HepG2 (cell line): ENCODE measurements at regions not wholly inside any gene's neighbourhood (a gene's known extent, or its start where the extent isn't known, plus 50 kb on each side); places are given as distances from the start of the nearest gene placed in this dataset.

Experiments used
- ATAC-seq: fragments of 200-7000 bp; cut with Tn5 transposase; 3 replicates; pipeline ENCODE4 v1.9.1; 2020; ENCODE audit warnings: mild to moderate bottlenecking, moderate library complexity
- BruUV-seq: library from RNA; stranded (reverse); fragments of 400-500 nt; replicated peaks from 2 replicates; lab custom pipeline; 2021; lab: Mats Ljungman, UMichigan
- CTCF ChIA-PET: fragments of 300-600 bp; formaldehyde crosslinking; extraction: SDS; loops from one replicate; lab custom pipeline; 2021; ENCODE audit warnings: low total read pairs, inconsistent platforms, low intra/inter-chr PET ratio; lab: Yijun Ruan, JAX
- POLR2A ChIA-PET: fragments of 350-600 bp; sonication (Branson Sonifier 250); formaldehyde crosslinking; loops from one replicate; lab custom pipeline; 2020; ENCODE audit warnings: antibody characterized with exemption, inconsistent platforms; lab: Yijun Ruan, JAX
- DNase-seq: peaks from one replicate; pipeline ENCODE4 v3.0.0-alpha.2; 2015; ENCODE audit warnings: low spot score
- FAIRE-seq: peaks from 3 replicates; lab custom pipeline; 2011; peaks lifted over from hg19 to GRCh38; lab: Jason Lieb, UNC
- H2AFZ ChIP-seq: one replicate; pipeline ENCODE4 v1.6.1; 2011; ENCODE audit warnings: low read length, inconsistent platforms
- H3K27ac ChIP-seq: fragments of 300-600 bp; 3 replicates; pipeline ENCODE4 v1.8.0; 2011; ENCODE audit warnings: mixed run types, mild to moderate bottlenecking, mixed read lengths, low read length, inconsistent platforms; ENCODE audit not compliant: insufficient read depth; ENCODE audit errors: extremely low read length
- H3K27me3 ChIP-seq, 2 experiments: fragments of 200-600 bp in 1 of 2; 2 replicates in 1 of 2; 3 replicates in 1 of 2; pipeline versions ENCODE4 v1.6.0 to v1.8.0; 2011; ENCODE audit warnings: low read length in 2 of 2, mild to moderate bottlenecking in 2 of 2, moderate library complexity in 2 of 2, inconsistent platforms in 1 of 2; ENCODE audit not compliant: insufficient read depth in 2 of 2, control insufficient read depth in 1 of 2
- H3K36me3 ChIP-seq, 2 experiments: fragments of 200-600 bp in 1 of 2; replicated peaks in 1 of 2; 2 replicates in 1 of 2; 3 replicates in 1 of 2; pipeline versions ENCODE4 v1.5.1 to v1.8.0; 2011; ENCODE audit warnings: low read length in 2 of 2, inconsistent platforms in 1 of 2; ENCODE audit not compliant: insufficient read depth in 2 of 2, control insufficient read depth in 1 of 2
- H3K4me1 ChIP-seq: 2 replicates; pipeline ENCODE4 v1.5.1; 2012; ENCODE audit warnings: low read length, inconsistent platforms; ENCODE audit not compliant: insufficient read depth
- H3K4me2 ChIP-seq: 2 replicates; pipeline ENCODE4 v1.6.0; 2011; ENCODE audit warnings: low read depth, low read length, inconsistent platforms
- H3K4me3 ChIP-seq, 3 experiments: fragments of 200-600 bp in 1 of 3; sonication (generic), shearing (Covaris generic) in 1 of 3; replicated peaks in 1 of 3; 2 replicates each; pipeline ENCODE4 v1.5.1; 2011 to 2016; ENCODE audit warnings: low read length in 3 of 3, inconsistent platforms in 2 of 3, low read depth in 2 of 3, mild to moderate bottlenecking in 2 of 3, control low read depth in 1 of 3, mixed read lengths in 1 of 3; ENCODE audit not compliant: insufficient read depth in 1 of 3
- H3K79me2 ChIP-seq: one replicate; pipeline ENCODE4 v1.6.1; 2011; ENCODE audit warnings: low read length, inconsistent platforms; ENCODE audit not compliant: insufficient read depth
- H3K9ac ChIP-seq: 2 replicates; pipeline ENCODE4 v1.6.0; 2011; ENCODE audit warnings: mild to moderate bottlenecking, low read depth, low read length, inconsistent platforms; ENCODE audit not compliant: insufficient read depth
- H3K9me3 ChIP-seq: 2 replicates; pipeline ENCODE4 v1.5.1; 2012; ENCODE audit warnings: mild to moderate bottlenecking, low read length
- H4K20me1 ChIP-seq: 2 replicates; pipeline ENCODE4 v1.6.0; 2011; ENCODE audit warnings: inconsistent platforms, mild to moderate bottlenecking, low read length, moderate library complexity; ENCODE audit not compliant: insufficient read depth
- ATF2 ChIP-seq: sonication (generic); formaldehyde crosslinking; IDR thresholded peaks from 2 replicates; pipeline ENCODE4 v1.4.0; 2020; ENCODE audit warnings: missing genetic modification reagents
- JDP2 ChIP-seq: sonication (generic); formaldehyde crosslinking; IDR thresholded peaks from 2 replicates; pipeline ENCODE4 v1.8.1; 2022; ENCODE audit warnings: missing genetic modification reagents, borderline replicate concordance
- POLR2A ChIP-seq, 2 experiments: IDR thresholded peaks; 2 replicates each; pipeline ENCODE4 v1.6.1; 2011; ENCODE audit warnings: low read depth in 2 of 2, low read length in 2 of 2, mild to moderate bottlenecking in 1 of 2, moderate library complexity in 1 of 2; ENCODE audit not compliant: insufficient read depth in 1 of 2
- SIX1 ChIP-seq: sonication (generic); formaldehyde crosslinking; IDR thresholded peaks from 2 replicates; pipeline ENCODE4 v1.4.0; 2020; ENCODE audit warnings: missing genetic modification reagents, borderline replicate concordance
- ZNF101 ChIP-seq: sonication (generic); formaldehyde crosslinking; IDR thresholded peaks from 2 replicates; pipeline ENCODE4 v1.4.0; 2020; ENCODE audit warnings: mild to moderate bottlenecking, low read depth, missing genetic modification reagents, borderline replicate concordance
- ZNF451 ChIP-seq: sonication (generic); formaldehyde crosslinking; IDR thresholded peaks from 2 replicates; pipeline ENCODE4 v1.5.0; 2020; ENCODE audit warnings: mild to moderate bottlenecking, missing genetic modification reagents
- ZNF616 ChIP-seq: sonication (generic); formaldehyde crosslinking; IDR thresholded peaks from 2 replicates; pipeline ENCODE4 v1.5.0; 2020; ENCODE audit warnings: low read depth, mild to moderate bottlenecking, missing genetic modification reagents
- ZSCAN5A ChIP-seq: sonication (generic); formaldehyde crosslinking; IDR thresholded peaks from 2 replicates; pipeline ENCODE4 v1.8.0; 2022; ENCODE audit warnings: mild to moderate bottlenecking, missing genetic modification reagents, borderline replicate concordance
- WGBS: methylation state at CpG from one replicate; pipeline ENCODE4 v1.1.6; 2017; ENCODE audit warnings: low lambda C conversion rate; 5-methylcytosine and 5-hydroxymethylcytosine counted together
- in situ Hi-C: cut with HindIII; loops from 2 replicates; pipeline ENCODE4 v1.10.0; 2017; ENCODE audit warnings: low pct_unique_long_range_greater_than_20kb; ENCODE audit not compliant: extremely low pct_ligation_motif_present
- intact Hi-C: fragments of 100-400 bp; cut with micrococcal nuclease; formaldehyde crosslinking; loops from one replicate; pipeline ENCODE4 v1.10.0; 2022; ENCODE audit not compliant: unreplicated experiment
- TF ChIP-seq, protein P1 (sequence below): sonication (generic); formaldehyde crosslinking; IDR thresholded peaks from 2 replicates; pipeline ENCODE4 v1.8.0; 2022; ENCODE audit warnings: mild to moderate bottlenecking, missing genetic modification reagents, moderate library complexity
- TF ChIP-seq, protein P2 (sequence below): IDR thresholded peaks from 2 replicates; pipeline ENCODE4 v1.6.1; 2016
- TF ChIP-seq, protein P3 (sequence below): fragments of 450-650 bp; IDR thresholded peaks from 2 replicates; pipeline ENCODE4 v1.6.1; 2017; ENCODE audit warnings: mild to moderate bottlenecking

DNA sequence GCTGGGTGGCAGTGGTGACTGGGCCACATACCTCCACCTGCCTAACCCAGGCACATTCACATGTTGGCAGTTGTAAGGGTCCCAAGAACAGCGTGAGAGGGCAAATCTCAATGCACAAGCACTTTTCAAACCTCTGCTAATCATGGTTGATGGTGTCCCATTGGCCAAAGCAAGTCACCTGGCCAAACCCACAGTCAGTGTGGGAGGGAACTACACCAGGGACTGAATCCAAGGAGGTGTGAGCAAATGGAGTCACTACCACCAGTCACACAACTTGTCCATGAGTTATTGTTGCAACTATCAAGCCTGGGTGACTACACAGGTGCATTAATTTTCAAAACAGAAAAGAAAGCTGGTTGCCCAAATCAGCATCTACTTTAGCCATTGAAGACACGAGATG lies 260.1 kb downstream of the BCOR start (continued):
- TF ChIP-seq SIX1 (CRISPR knock-in tag), result no peak

GRCh38 chrX:39839371-39839770 lies 258.4 kb downstream of the BCOR start:
- Histone ChIP-seq H3K27me3 (peaks cover 0 to 2% of the 10 kb centered on the region in 2 experiments; a peak in 2 of 5 replicates), H3K4me3 (no peak overlapping the region), H4K20me1 (no peaks in the 10 kb centered on the region), H3K36me3 (no peaks in the 10 kb centered on the region), H3K27ac (no peak overlapping the region), H3K4me1 (no peaks in the 10 kb centered on the region), H3K79me2 (no peaks in the 10 kb centered on the region), H3K9ac (no peak overlapping the region), H3K4me2 (no peak overlapping the region), H3K9me3 (no peaks in the 10 kb centered on the region), H2AFZ (no peak overlapping the region)
- 23% methylated on average over 6 of the region's 6 CpGs for WGBS
- ATAC-seq, result no peak
- in situ Hi-C loops (no loop called here), intact Hi-C loops (no loop called here)
- ChIA-PET POLR2A (no interaction called here), CTCF (no interaction called here)
- no TSS peak for BruUV-seq
- no peak for DNase-seq
- FAIRE-seq, result no peak
- TF ChIP-seq ATF2 (CRISPR knock-in tag) (no peak), ZSCAN5A (no peak), JDP2 (CRISPR knock-in tag) (no peak), POLR2A (IDR thresholded peaks at IDR 0.05; ENCODE audit: insufficient read depth in 1 of 2, low read depth in 2 of 2, low read length in 2 of 2) (no peak), ZNF616 (no peak), ZNF101 (no peak), ZNF451 (CRISPR knock-in tag) (no peak)
- TF ChIP-seq, protein P1, sequence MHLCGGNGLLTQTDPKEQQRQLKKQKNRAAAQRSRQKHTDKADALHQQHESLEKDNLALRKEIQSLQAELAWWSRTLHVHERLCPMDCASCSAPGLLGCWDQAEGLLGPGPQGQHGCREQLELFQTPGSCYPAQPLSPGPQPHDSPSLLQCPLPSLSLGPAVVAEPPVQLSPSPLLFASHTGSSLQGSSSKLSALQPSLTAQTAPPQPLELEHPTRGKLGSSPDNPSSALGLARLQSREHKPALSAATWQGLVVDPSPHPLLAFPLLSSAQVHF, result no peak
- TF ChIP-seq, protein P2, sequence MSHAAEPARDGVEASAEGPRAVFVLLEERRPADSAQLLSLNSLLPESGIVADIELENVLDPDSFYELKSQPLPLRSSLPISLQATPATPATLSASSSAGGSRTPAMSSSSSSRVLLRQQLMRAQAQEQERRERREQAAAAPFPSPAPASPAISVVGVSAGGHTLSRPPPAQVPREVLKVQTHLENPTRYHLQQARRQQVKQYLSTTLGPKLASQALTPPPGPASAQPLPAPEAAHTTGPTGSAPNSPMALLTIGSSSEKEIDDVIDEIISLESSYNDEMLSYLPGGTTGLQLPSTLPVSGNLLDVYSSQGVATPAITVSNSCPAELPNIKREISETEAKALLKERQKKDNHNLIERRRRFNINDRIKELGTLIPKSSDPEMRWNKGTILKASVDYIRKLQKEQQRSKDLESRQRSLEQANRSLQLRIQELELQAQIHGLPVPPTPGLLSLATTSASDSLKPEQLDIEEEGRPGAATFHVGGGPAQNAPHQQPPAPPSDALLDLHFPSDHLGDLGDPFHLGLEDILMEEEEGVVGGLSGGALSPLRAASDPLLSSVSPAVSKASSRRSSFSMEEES (CRISPR knock-in tag), result no peak
- TF ChIP-seq, protein P3, sequence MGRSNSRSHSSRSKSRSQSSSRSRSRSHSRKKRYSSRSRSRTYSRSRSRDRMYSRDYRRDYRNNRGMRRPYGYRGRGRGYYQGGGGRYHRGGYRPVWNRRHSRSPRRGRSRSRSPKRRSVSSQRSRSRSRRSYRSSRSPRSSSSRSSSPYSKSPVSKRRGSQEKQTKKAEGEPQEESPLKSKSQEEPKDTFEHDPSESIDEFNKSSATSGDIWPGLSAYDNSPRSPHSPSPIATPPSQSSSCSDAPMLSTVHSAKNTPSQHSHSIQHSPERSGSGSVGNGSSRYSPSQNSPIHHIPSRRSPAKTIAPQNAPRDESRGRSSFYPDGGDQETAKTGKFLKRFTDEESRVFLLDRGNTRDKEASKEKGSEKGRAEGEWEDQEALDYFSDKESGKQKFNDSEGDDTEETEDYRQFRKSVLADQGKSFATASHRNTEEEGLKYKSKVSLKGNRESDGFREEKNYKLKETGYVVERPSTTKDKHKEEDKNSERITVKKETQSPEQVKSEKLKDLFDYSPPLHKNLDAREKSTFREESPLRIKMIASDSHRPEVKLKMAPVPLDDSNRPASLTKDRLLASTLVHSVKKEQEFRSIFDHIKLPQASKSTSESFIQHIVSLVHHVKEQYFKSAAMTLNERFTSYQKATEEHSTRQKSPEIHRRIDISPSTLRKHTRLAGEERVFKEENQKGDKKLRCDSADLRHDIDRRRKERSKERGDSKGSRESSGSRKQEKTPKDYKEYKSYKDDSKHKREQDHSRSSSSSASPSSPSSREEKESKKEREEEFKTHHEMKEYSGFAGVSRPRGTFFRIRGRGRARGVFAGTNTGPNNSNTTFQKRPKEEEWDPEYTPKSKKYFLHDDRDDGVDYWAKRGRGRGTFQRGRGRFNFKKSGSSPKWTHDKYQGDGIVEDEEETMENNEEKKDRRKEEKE, result no peak
